NT2/D1 (cell line): ENCODE measurements at regions not wholly inside any gene's neighbourhood (a gene's known extent, or its start where the extent isn't known, plus 50 kb on each side); places are given as distances from the start of the nearest gene placed in this dataset.

Experiments
- SUZ12 ChIP-seq: IDR thresholded peaks from 2 replicates; pipeline ENCODE4 v1.6.1; 2011; ENCODE audit not compliant: insufficient read length, insufficient read depth; ENCODE audit errors: extremely low read depth
- ZNF274 ChIP-seq: IDR thresholded peaks from 2 replicates; pipeline ENCODE4 v1.6.1; 2011; ENCODE audit warnings: mild to moderate bottlenecking, low read depth, low read length

DNA sequence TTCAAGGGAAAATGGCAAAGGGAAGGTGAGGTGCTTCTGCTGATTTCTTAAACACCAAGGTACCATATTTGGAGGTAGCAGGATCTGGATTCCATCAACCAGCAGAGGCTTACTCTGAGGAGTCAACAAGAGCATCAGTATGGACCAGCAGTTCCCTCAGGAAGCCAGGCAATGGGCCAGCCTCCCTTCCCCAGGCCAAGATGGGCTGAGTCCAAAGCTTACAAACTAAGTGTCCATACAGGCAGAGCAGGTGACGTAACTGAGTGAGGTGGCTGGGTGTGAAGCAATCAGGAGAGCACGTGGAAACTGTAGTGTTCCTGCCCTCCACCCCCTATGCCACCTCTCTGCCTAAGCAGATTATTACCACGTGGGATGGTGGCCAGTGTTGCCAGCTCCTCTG lies 134.2 kb upstream of the HNRNPA3 start:
- TF ChIP-seq SUZ12 = no peak
- TF ChIP-seq ZNF274 = no peak
